Neural cell (in vitro differentiated cells): ENCODE measurements at regions not wholly inside any gene's neighbourhood (a gene's known extent, or its start where the extent isn't known, plus 50 kb on each side); places are given as distances from the start of the nearest gene placed in this dataset.

ENCODE experiments used
- H2AFZ ChIP-seq: fragments of 200-600, 300-800 bp; sonication (generic), shearing (Covaris generic); 2 replicates; pipeline ENCODE4 v1.6.0; 2014; ENCODE audit warnings: low read depth, mild to moderate bottlenecking, antibody characterized with exemption, low read length, moderate library complexity
- H3F3A ChIP-seq: fragments of 200-600 bp; shearing (Covaris generic); 2 replicates; pipeline ENCODE4 v1.6.1; 2016; ENCODE audit warnings: mild to moderate bottlenecking, moderate library complexity, mixed read lengths, antibody characterized with exemption, low read length; ENCODE audit not compliant: insufficient read depth, poor library complexity, severe bottlenecking
- H3K27ac ChIP-seq: fragments of 200-600, 300-800 bp; sonication (generic), shearing (Covaris generic); 2 replicates; pipeline ENCODE4 v1.5.1; 2014; ENCODE audit warnings: mild to moderate bottlenecking, low read length, moderate library complexity
- H3K27me3 ChIP-seq: fragments of 300-800, 200-600 bp; sonication (generic), shearing (Covaris generic); 2 replicates; pipeline ENCODE4 v1.6.0; 2014; ENCODE audit warnings: mild to moderate bottlenecking, low read depth, low read length, moderate library complexity; ENCODE audit not compliant: insufficient read depth
- H3K36me3 ChIP-seq: fragments of 300-800, 200-600 bp; sonication (generic), shearing (Covaris generic); 2 replicates; pipeline ENCODE4 v1.5.1; 2014; ENCODE audit warnings: mild to moderate bottlenecking, antibody characterized with exemption, low read length, moderate library complexity; ENCODE audit not compliant: insufficient read depth
- H3K4me2 ChIP-seq: fragments of 300-800, 200-600 bp; sonication (generic), shearing (Covaris generic); 2 replicates; pipeline ENCODE4 v1.6.0; 2014; ENCODE audit warnings: mild to moderate bottlenecking, low read length
- H3K4me3 ChIP-seq: fragments of 300-800, 200-600 bp; sonication (generic), shearing (Covaris generic); 2 replicates; pipeline ENCODE4 v1.5.1; 2014; ENCODE audit warnings: mild to moderate bottlenecking, low read length, moderate library complexity
- H3K79me2 ChIP-seq: fragments of 200-600 bp; shearing (Covaris generic); replicated peaks from 2 replicates; pipeline ENCODE4 v1.6.0; 2014; ENCODE audit warnings: mild to moderate bottlenecking, low read length, moderate library complexity; ENCODE audit not compliant: insufficient read depth
- H3K9ac ChIP-seq: fragments of 300-800, 200-600 bp; sonication (generic), shearing (Covaris generic); 2 replicates; pipeline ENCODE4 v1.6.1; 2016; ENCODE audit warnings: mild to moderate bottlenecking, low read length, mixed read lengths
- H3K9me2 ChIP-seq: fragments of 200-600 bp; shearing (Covaris generic); 2 replicates; pipeline ENCODE4 v1.6.1; 2016; ENCODE audit warnings: mild to moderate bottlenecking, low read length, mixed read lengths; ENCODE audit not compliant: insufficient read depth
- H3K9me3 ChIP-seq: fragments of 200-600, 300-800 bp; sonication (generic), shearing (Covaris generic); 2 replicates; pipeline ENCODE4 v1.6.1; 2016; ENCODE audit warnings: mild to moderate bottlenecking, mixed run types, low read length, moderate library complexity, mixed read lengths
- H4K20me1 ChIP-seq: fragments of 200-600 bp; shearing (Covaris generic); 2 replicates; pipeline ENCODE4 v1.6.1; 2016; ENCODE audit warnings: mild to moderate bottlenecking, mixed run types; ENCODE audit not compliant: insufficient read depth
- CTCF ChIP-seq: fragments of 450-650 bp; IDR thresholded peaks from 2 replicates; pipeline ENCODE4 v1.5.1; 2014; ENCODE audit warnings: antibody characterized with exemption, mild to moderate bottlenecking, moderate library complexity; ENCODE audit not compliant: poor library complexity, severe bottlenecking
- EP300 ChIP-seq: fragments of 450-650 bp; conservative IDR thresholded peaks from 2 replicates; pipeline ENCODE4 v1.6.1; 2014; ENCODE audit warnings: antibody characterized with exemption, mild to moderate bottlenecking, moderate library complexity; ENCODE audit not compliant: poor library complexity, severe bottlenecking
- EZH2 ChIP-seq: fragments of 200-600, 300-800 bp; shearing (Covaris generic), sonication (generic); IDR thresholded peaks from 2 replicates; pipeline ENCODE4 v1.6.1; 2014; ENCODE audit warnings: antibody characterized with exemption, low read length, borderline replicate concordance, mild to moderate bottlenecking; ENCODE audit not compliant: insufficient read depth, poor library complexity, severe bottlenecking
- MXI1 ChIP-seq: fragments of 450-650 bp; conservative IDR thresholded peaks from 2 replicates; pipeline ENCODE4 v1.6.1; 2014; ENCODE audit warnings: antibody characterized with exemption, mild to moderate bottlenecking; ENCODE audit not compliant: poor library complexity, severe bottlenecking
- POLR2AphosphoS5 ChIP-seq: IDR thresholded peaks from 2 replicates; pipeline ENCODE4 v1.6.1; 2012
- RAD21 ChIP-seq: fragments of 450-650 bp; conservative IDR thresholded peaks from 2 replicates; pipeline ENCODE4 v1.6.1; 2014; ENCODE audit warnings: antibody characterized with exemption, mild to moderate bottlenecking, moderate library complexity
- REST ChIP-seq: IDR thresholded peaks from 2 replicates; pipeline ENCODE4 v1.6.1; 2012; ENCODE audit warnings: borderline replicate concordance
- SMC3 ChIP-seq: fragments of 450-650 bp; conservative IDR thresholded peaks from 2 replicates; pipeline ENCODE4 v1.6.1; 2014; ENCODE audit warnings: antibody characterized with exemption, mild to moderate bottlenecking, moderate library complexity; ENCODE audit not compliant: poor library complexity
- TAF1 ChIP-seq: IDR thresholded peaks from 2 replicates; pipeline ENCODE4 v1.6.1; 2012; ENCODE audit warnings: low read depth

- Histone ChIP-seq H4K20me1 (no peaks in the 10 kb centered on the region), H3K36me3 (no peaks in the 10 kb centered on the region), H3K27me3 (no peaks in the 10 kb centered on the region), H2AFZ (no peak overlapping the region), H3K9me2 (no peaks in the 10 kb centered on the region), H3K9me3 (peaks cover 6% of the 10 kb centered on the region), H3K79me2 (no peaks in the 10 kb centered on the region), H3F3A (no peaks in the 10 kb centered on the region), H3K4me2 (no peak overlapping the region), H3K9ac (no peak overlapping the region), H3K4me3 (no peak overlapping the region), H3K27ac (no peak overlapping the region)
- TF ChIP-seq EZH2: no peak
- no peak for TF ChIP-seq REST
- no peak for TF ChIP-seq RAD21
- no peak for TF ChIP-seq MXI1
- TF ChIP-seq CTCF: no peak
- TF ChIP-seq TAF1: no peak
- no peak for TF ChIP-seq EP300
- no peak for TF ChIP-seq SMC3
- TF ChIP-seq POLR2AphosphoS5: no peak
Observed at GRCh38 chr5:175025077-175025476, 300.7 kb downstream of the MSX2 start.

- no peaks in the 10 kb centered on the region for H3F3A ChIP-seq
- no peak overlapping the region for H2AFZ ChIP-seq
- no peak overlapping the region for H3K9ac ChIP-seq
- no peak overlapping the region for H3K27ac ChIP-seq
- no peaks in the 10 kb centered on the region for H3K27me3 ChIP-seq
- no peak overlapping the region for H3K4me2 ChIP-seq
- H3K9me3 ChIP-seq: peaks cover 6% of the 10 kb centered on the region
- H4K20me1 ChIP-seq: no peaks in the 10 kb centered on the region
- H3K4me3 ChIP-seq: no peak overlapping the region
- no peaks in the 10 kb centered on the region for H3K79me2 ChIP-seq
- no peaks in the 10 kb centered on the region for H3K9me2 ChIP-seq
- TF ChIP-seq SMC3 (no peak), REST (no peak), POLR2AphosphoS5 (no peak), EZH2 (no peak), MXI1 (no peak), TAF1 (no peak), CTCF (no peak), RAD21 (no peak), EP300 (no peak)
- H3K36me3 ChIP-seq: no peaks in the 10 kb centered on the region
Observed at GRCh38 chr5:175021841-175022625, 297.7 kb downstream of the MSX2 start.
